Spleen (tissue), 7 donors: ENCODE measurements at regions not wholly inside any gene's neighbourhood (a gene's known extent, or its start where the extent isn't known, plus 50 kb on each side); places are given as distances from the start of the nearest gene placed in this dataset.

Experiments used
- POLR2A ChIP-seq, 3 donors: fragments of 450-650 bp; IDR thresholded peaks; one replicate each; pipeline ENCODE4 v1.5.1; 2017; ENCODE audit warnings: antibody characterized with exemption in 3 of 3, mild to moderate bottlenecking in 1 of 3
- POLR2AphosphoS5 ChIP-seq, 3 donors: sonication (generic); formaldehyde crosslinking; IDR thresholded peaks; one replicate each; pipeline ENCODE4 v1.5.1; 2017; ENCODE audit warnings: antibody characterized with exemption in 3 of 3
- TF ChIP-seq, protein P1 (sequence below), 11 experiments: fragments of 200-600 bp in 7 of 11; fragments of 450-650 bp in 4 of 11; sonication (generic) in 4 of 11; IDR thresholded peaks in 8 of 11; conservative IDR thresholded peaks in 3 of 11; 1 replicate in 7 of 11; 2 replicates in 4 of 11; pipeline versions ENCODE4 v1.4.0 to v1.8.0; 2016 to 2021; ENCODE audit warnings: antibody characterized with exemption in 11 of 11, inconsistent platforms in 4 of 11, mild to moderate bottlenecking in 1 of 11
- donor health status: DM: no; HTN: no; CAD: no; lungs with moderate emphysema.
- donor health status: DM: no; HTN: no; CAD: no.
- donor health status: DM: no; HTN: no; CAD: no.

- TF ChIP-seq, protein P1, sequence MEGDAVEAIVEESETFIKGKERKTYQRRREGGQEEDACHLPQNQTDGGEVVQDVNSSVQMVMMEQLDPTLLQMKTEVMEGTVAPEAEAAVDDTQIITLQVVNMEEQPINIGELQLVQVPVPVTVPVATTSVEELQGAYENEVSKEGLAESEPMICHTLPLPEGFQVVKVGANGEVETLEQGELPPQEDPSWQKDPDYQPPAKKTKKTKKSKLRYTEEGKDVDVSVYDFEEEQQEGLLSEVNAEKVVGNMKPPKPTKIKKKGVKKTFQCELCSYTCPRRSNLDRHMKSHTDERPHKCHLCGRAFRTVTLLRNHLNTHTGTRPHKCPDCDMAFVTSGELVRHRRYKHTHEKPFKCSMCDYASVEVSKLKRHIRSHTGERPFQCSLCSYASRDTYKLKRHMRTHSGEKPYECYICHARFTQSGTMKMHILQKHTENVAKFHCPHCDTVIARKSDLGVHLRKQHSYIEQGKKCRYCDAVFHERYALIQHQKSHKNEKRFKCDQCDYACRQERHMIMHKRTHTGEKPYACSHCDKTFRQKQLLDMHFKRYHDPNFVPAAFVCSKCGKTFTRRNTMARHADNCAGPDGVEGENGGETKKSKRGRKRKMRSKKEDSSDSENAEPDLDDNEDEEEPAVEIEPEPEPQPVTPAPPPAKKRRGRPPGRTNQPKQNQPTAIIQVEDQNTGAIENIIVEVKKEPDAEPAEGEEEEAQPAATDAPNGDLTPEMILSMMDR (IDR thresholded peaks at IDR 0.05 in 8 of 11, conservative IDR thresholded peaks at IDR 0.05 in 3 of 11), result no peak
- TF ChIP-seq POLR2A (IDR thresholded peaks at IDR 0.05), result no peak
- no peak for TF ChIP-seq POLR2AphosphoS5 (IDR thresholded peaks at IDR 0.05)
Measured at GRCh38 chr6:141704151-141704550, 428.6 kb upstream of the GJE1 start.
